GM23338 (cell line): ENCODE measurements at regions not wholly inside any gene's neighbourhood (a gene's known extent, or its start where the extent isn't known, plus 50 kb on each side); places are given as distances from the start of the nearest gene placed in this dataset.
"Not testable (repeated sequence)": the region's sequence is repeated elsewhere in the genome, so short reads cannot be mapped to it uniquely, and the experiment has no call there.

Source experiments
- ATAC-seq: fragments of 200-7000 bp; cut with Tn5 transposase; 3 replicates; pipeline ENCODE4 v1.9.1; 2020
- DNase-seq: peaks from one replicate; pipeline ENCODE4 v3.0.0-alpha.2; 2015; ENCODE audit warnings: low spot score
- H2AFZ ChIP-seq: fragments of 200-600 bp; sonication (generic); 2 replicates; pipeline ENCODE4 v1.8.0; 2016; ENCODE audit warnings: antibody characterized with exemption, mild to moderate bottlenecking, moderate library complexity
- H3F3A ChIP-seq: fragments of 200-600 bp; sonication (generic); replicated peaks from 2 replicates; pipeline ENCODE4 v1.8.0; 2017; ENCODE audit warnings: antibody characterized with exemption, mixed run types, low read depth
- H3K27ac ChIP-seq: fragments of 200-600 bp; sonication (generic); 2 replicates; pipeline ENCODE4 v1.6.1; 2016; ENCODE audit warnings: low read depth
- H3K27me3 ChIP-seq: fragments of 200-600 bp; sonication (generic); 2 replicates; pipeline ENCODE4 v1.8.0; 2016; ENCODE audit warnings: mild to moderate bottlenecking, mixed run types, moderate library complexity; ENCODE audit not compliant: insufficient read depth
- H3K36me3 ChIP-seq: fragments of 200-600 bp; sonication (generic); 2 replicates; pipeline ENCODE4 v1.8.0; 2016; ENCODE audit warnings: mild to moderate bottlenecking; ENCODE audit not compliant: insufficient read depth
- H3K4me1 ChIP-seq: fragments of 200-600 bp; sonication (generic); 2 replicates; pipeline ENCODE4 v1.8.0; 2016; ENCODE audit warnings: mild to moderate bottlenecking, moderate library complexity; ENCODE audit not compliant: insufficient read depth
- H3K4me2 ChIP-seq: fragments of 200-600 bp; sonication (generic); 2 replicates; pipeline ENCODE4 v1.7.1; 2017; ENCODE audit warnings: mixed run types
- H3K4me3 ChIP-seq: fragments of 200-600 bp; sonication (generic); 2 replicates; pipeline ENCODE4 v1.6.1; 2016; ENCODE audit warnings: mixed run types
- H3K79me2 ChIP-seq: fragments of 200-600 bp; sonication (generic); replicated peaks from 2 replicates; pipeline ENCODE4 v1.8.0; 2017; ENCODE audit warnings: mild to moderate bottlenecking; ENCODE audit not compliant: insufficient read depth
- H3K9me2 ChIP-seq: fragments of 200-600 bp; sonication (generic); 2 replicates; pipeline ENCODE4 v1.8.0; 2017; ENCODE audit not compliant: insufficient read depth
- H4K20me1 ChIP-seq: fragments of 200-600 bp; sonication (generic); replicated peaks from 2 replicates; pipeline ENCODE4 v1.8.0; 2017; ENCODE audit warnings: mild to moderate bottlenecking; ENCODE audit not compliant: insufficient read depth
- H3K27ac Mint-ChIP-seq: 2 replicates; pipeline ENCODE4 v1.8.0; 2020; ENCODE audit warnings: inconsistent platforms, mild to moderate bottlenecking, moderate library complexity, mixed read lengths
- H3K27me3 Mint-ChIP-seq: 3 replicates; pipeline ENCODE4 v1.8.0; 2022; ENCODE audit warnings: low read depth, mild to moderate bottlenecking, moderate library complexity, mixed read lengths, inconsistent platforms; ENCODE audit not compliant: insufficient read depth, poor library complexity
- H3K36me3 Mint-ChIP-seq: 3 replicates; pipeline ENCODE4 v1.8.0; 2021; ENCODE audit warnings: low read depth, mild to moderate bottlenecking, inconsistent platforms, moderate library complexity, mixed read lengths
- H3K4me1 Mint-ChIP-seq: 3 replicates; pipeline ENCODE4 v1.8.0; 2020; ENCODE audit warnings: mild to moderate bottlenecking, inconsistent platforms, mixed read lengths
- H3K4me3 Mint-ChIP-seq: 3 replicates; pipeline ENCODE4 v1.8.0; 2021; ENCODE audit warnings: moderate library complexity, mild to moderate bottlenecking, inconsistent platforms, mixed read lengths
- H3K9me3 Mint-ChIP-seq: 3 replicates; pipeline ENCODE4 v1.8.0; 2020; ENCODE audit warnings: moderate library complexity, mild to moderate bottlenecking, inconsistent platforms, mixed read lengths
- CREB1 ChIP-seq: fragments of 250-450 bp; sonication (Bioruptor Pico); IDR thresholded peaks from 2 replicates; pipeline ENCODE4 v1.5.0; 2020; ENCODE audit warnings: low read depth, mild to moderate bottlenecking, moderate library complexity
- EZH2phosphoT487 ChIP-seq: fragments of 200-600 bp; sonication (generic); IDR thresholded peaks from one replicate; pipeline ENCODE4 v1.8.1; 2018; ENCODE audit warnings: antibody characterized with exemption; ENCODE audit not compliant: unreplicated experiment
- JUNB ChIP-seq: IDR thresholded peaks from one replicate; pipeline ENCODE4 v1.6.1; 2016; ENCODE audit warnings: antibody characterized with exemption; ENCODE audit not compliant: unreplicated experiment
- NANOG ChIP-seq: IDR thresholded peaks from 2 replicates; pipeline ENCODE4 v1.6.1; 2016; ENCODE audit warnings: antibody characterized with exemption, borderline replicate concordance
- STAT1 ChIP-seq: IDR thresholded peaks from one replicate; pipeline ENCODE4 v1.6.1; 2016; ENCODE audit warnings: antibody characterized with exemption; ENCODE audit not compliant: unreplicated experiment
- ZNF114 ChIP-seq: fragments of 250-450 bp; sonication (Bioruptor Pico); IDR thresholded peaks from 2 replicates; pipeline ENCODE4 v1.5.0; 2020; ENCODE audit warnings: mild to moderate bottlenecking, moderate library complexity
- ZNF331 ChIP-seq: fragments of 250-450 bp; sonication (Bioruptor Pico); IDR thresholded peaks from 2 replicates; pipeline ENCODE4 v1.5.0; 2020; ENCODE audit warnings: low read depth, mild to moderate bottlenecking, moderate library complexity
- TF ChIP-seq, protein P1 (sequence below): fragments of 250-450 bp; sonication (Bioruptor Pico); IDR thresholded peaks from 2 replicates; pipeline ENCODE4 v1.5.0; 2020; ENCODE audit warnings: mild to moderate bottlenecking, moderate library complexity
- TF ChIP-seq, protein P2 (sequence below): IDR thresholded peaks from 2 replicates; pipeline ENCODE4 v1.6.1; 2016; ENCODE audit warnings: antibody characterized with exemption
- TF ChIP-seq, protein P3 (sequence below), 2 experiments: fragments of 200-600 bp in 1 of 2; sonication (generic) in 1 of 2; conservative IDR thresholded peaks; 2 replicates each; pipeline versions ENCODE4 v1.5.1 to v1.6.1; 2016 to 2017; ENCODE audit warnings: antibody characterized with exemption in 2 of 2, low read depth in 2 of 2, mild to moderate bottlenecking in 2 of 2, moderate library complexity in 1 of 2

DNA sequence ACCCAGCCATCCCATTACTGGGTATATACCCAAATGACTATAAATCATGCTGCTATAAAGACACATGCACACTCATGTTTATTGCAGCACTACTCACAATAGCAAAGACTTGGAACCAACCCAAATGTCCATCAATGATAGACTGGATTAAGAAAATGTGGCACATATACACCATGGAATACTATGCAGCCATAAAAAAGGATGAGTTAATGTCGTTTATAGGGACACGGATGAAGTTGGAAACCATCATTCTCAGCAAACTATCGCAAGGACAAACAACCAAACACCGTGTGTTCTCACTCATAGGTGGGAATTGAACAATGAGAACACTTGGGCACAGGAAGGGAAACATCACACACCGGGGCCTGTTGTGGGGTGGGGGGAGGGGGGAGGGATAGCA, 61.1 kb upstream of the MAP4K3 start:
- H3K4me1 ChIP-seq: peaks cover 28% of the 10 kb centered on the region
- H3K27ac Mint-ChIP-seq, H3K27me3 Mint-ChIP-seq, H3K4me3 ChIP-seq, H3K9me2 ChIP-seq, H2AFZ ChIP-seq, DNase-seq, H3K79me2 ChIP-seq, H3K27ac ChIP-seq, H3K4me2 ChIP-seq, H3K36me3 ChIP-seq, H4K20me1 ChIP-seq, ATAC-seq, H3K9me3 Mint-ChIP-seq, H3F3A ChIP-seq, H3K4me3 Mint-ChIP-seq, H3K36me3 Mint-ChIP-seq, H3K27me3 ChIP-seq: not testable (repeated sequence)
- peaks cover 27% of the 10 kb centered on the region for H3K4me1 Mint-ChIP-seq

- Mint-ChIP-seq H3K27me3 (peaks cover 4% of the 10 kb centered on the region), H3K4me3 (no peak overlapping the region), H3K36me3 (no peaks in the 10 kb centered on the region), H3K27ac (no peak overlapping the region; the same call in 1 of the 2 replicates), H3K4me1 (peaks cover 27% of the 10 kb centered on the region), H3K9me3 (no peaks in the 10 kb centered on the region; the same call in 1 of the 3 replicates)
- peak overlapping the region; percentile 57 for H3K27ac ChIP-seq
- no peaks in the 10 kb centered on the region for H3K79me2 ChIP-seq
- no peak overlapping the region for H2AFZ ChIP-seq
- no peaks in the 10 kb centered on the region for H3K36me3 ChIP-seq
- H3K27me3 ChIP-seq: no peaks in the 10 kb centered on the region
- ATAC-seq (no peak), DNase-seq (no peak)
- no peaks in the 10 kb centered on the region for H4K20me1 ChIP-seq
- H3K4me2 ChIP-seq: 0 out of 2 replicates have a peak overlapping the region, but pooled peaks have one; percentile 9
- no peaks in the 10 kb centered on the region for H3F3A ChIP-seq
- peaks cover 28% of the 10 kb centered on the region for H3K4me1 ChIP-seq
- no peak overlapping the region for H3K4me3 ChIP-seq
- no peaks in the 10 kb centered on the region for H3K9me2 ChIP-seq
- TF ChIP-seq CREB1 (CRISPR knock-in tag): no peak
- TF ChIP-seq, protein P1, sequence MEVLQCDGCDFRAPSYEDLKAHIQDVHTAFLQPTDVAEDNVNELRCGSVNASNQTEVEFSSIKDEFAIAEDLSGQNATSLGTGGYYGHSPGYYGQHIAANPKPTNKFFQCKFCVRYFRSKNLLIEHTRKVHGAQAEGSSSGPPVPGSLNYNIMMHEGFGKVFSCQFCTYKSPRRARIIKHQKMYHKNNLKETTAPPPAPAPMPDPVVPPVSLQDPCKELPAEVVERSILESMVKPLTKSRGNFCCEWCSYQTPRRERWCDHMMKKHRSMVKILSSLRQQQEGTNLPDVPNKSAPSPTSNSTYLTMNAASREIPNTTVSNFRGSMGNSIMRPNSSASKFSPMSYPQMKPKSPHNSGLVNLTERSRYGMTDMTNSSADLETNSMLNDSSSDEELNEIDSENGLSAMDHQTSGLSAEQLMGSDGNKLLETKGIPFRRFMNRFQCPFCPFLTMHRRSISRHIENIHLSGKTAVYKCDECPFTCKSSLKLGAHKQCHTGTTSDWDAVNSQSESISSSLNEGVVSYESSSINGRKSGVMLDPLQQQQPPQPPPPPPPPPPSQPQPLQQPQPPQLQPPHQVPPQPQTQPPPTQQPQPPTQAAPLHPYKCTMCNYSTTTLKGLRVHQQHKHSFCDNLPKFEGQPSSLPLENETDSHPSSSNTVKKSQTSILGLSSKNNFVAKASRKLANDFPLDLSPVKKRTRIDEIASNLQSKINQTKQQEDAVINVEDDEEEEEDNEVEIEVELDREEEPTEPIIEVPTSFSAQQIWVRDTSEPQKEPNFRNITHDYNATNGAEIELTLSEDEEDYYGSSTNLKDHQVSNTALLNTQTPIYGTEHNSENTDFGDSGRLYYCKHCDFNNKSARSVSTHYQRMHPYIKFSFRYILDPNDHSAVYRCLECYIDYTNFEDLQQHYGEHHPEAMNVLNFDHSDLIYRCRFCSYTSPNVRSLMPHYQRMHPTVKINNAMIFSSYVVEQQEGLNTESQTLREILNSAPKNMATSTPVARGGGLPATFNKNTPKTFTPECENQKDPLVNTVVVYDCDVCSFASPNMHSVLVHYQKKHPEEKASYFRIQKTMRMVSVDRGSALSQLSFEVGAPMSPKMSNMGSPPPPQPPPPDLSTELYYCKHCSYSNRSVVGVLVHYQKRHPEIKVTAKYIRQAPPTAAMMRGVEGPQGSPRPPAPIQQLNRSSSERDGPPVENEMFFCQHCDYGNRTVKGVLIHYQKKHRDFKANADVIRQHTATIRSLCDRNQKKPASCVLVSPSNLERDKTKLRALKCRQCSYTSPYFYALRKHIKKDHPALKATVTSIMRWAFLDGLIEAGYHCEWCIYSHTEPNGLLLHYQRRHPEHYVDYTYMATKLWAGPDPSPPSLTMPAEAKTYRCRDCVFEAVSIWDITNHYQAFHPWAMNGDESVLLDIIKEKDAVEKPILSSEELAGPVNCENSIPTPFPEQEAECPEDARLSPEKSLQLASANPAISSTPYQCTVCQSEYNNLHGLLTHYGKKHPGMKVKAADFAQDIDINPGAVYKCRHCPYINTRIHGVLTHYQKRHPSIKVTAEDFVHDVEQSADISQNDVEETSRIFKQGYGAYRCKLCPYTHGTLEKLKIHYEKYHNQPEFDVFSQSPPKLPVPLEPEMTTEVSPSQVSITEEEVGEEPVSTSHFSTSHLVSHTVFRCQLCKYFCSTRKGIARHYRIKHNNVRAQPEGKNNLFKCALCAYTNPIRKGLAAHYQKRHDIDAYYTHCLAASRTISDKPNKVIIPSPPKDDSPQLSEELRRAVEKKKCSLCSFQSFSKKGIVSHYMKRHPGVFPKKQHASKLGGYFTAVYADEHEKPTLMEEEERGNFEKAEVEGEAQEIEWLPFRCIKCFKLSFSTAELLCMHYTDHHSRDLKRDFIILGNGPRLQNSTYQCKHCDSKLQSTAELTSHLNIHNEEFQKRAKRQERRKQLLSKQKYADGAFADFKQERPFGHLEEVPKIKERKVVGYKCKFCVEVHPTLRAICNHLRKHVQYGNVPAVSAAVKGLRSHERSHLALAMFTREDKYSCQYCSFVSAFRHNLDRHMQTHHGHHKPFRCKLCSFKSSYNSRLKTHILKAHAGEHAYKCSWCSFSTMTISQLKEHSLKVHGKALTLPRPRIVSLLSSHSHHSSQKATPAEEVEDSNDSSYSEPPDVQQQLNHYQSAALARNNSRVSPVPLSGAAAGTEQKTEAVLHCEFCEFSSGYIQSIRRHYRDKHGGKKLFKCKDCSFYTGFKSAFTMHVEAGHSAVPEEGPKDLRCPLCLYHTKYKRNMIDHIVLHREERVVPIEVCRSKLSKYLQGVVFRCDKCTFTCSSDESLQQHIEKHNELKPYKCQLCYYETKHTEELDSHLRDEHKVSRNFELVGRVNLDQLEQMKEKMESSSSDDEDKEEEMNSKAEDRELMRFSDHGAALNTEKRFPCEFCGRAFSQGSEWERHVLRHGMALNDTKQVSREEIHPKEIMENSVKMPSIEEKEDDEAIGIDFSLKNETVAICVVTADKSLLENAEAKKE (CRISPR knock-in tag): no peak
- no peak for TF ChIP-seq EZH2phosphoT487
- TF ChIP-seq, protein P2, sequence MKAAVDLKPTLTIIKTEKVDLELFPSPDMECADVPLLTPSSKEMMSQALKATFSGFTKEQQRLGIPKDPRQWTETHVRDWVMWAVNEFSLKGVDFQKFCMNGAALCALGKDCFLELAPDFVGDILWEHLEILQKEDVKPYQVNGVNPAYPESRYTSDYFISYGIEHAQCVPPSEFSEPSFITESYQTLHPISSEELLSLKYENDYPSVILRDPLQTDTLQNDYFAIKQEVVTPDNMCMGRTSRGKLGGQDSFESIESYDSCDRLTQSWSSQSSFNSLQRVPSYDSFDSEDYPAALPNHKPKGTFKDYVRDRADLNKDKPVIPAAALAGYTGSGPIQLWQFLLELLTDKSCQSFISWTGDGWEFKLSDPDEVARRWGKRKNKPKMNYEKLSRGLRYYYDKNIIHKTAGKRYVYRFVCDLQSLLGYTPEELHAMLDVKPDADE: no peak
- TF ChIP-seq, protein P3, sequence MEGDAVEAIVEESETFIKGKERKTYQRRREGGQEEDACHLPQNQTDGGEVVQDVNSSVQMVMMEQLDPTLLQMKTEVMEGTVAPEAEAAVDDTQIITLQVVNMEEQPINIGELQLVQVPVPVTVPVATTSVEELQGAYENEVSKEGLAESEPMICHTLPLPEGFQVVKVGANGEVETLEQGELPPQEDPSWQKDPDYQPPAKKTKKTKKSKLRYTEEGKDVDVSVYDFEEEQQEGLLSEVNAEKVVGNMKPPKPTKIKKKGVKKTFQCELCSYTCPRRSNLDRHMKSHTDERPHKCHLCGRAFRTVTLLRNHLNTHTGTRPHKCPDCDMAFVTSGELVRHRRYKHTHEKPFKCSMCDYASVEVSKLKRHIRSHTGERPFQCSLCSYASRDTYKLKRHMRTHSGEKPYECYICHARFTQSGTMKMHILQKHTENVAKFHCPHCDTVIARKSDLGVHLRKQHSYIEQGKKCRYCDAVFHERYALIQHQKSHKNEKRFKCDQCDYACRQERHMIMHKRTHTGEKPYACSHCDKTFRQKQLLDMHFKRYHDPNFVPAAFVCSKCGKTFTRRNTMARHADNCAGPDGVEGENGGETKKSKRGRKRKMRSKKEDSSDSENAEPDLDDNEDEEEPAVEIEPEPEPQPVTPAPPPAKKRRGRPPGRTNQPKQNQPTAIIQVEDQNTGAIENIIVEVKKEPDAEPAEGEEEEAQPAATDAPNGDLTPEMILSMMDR (conservative IDR thresholded peaks at IDR 0.05; ENCODE audit: low read depth in 2 of 2): no peak
- TF ChIP-seq JUNB: no peak
- TF ChIP-seq STAT1: no peak
- no peak for TF ChIP-seq ZNF114
- no peak for TF ChIP-seq ZNF331 (CRISPR knock-in tag)
- TF ChIP-seq NANOG: no peak
Observed at GRCh38 chr2:39498786-39499185, 61.7 kb upstream of the MAP4K3 start.
